ENCODE measurements at regions not wholly inside any gene's neighbourhood (a gene's known extent, or its start where the extent isn't known, plus 50 kb on each side); places are given as distances from the start of the nearest gene placed in this dataset.

DNA sequence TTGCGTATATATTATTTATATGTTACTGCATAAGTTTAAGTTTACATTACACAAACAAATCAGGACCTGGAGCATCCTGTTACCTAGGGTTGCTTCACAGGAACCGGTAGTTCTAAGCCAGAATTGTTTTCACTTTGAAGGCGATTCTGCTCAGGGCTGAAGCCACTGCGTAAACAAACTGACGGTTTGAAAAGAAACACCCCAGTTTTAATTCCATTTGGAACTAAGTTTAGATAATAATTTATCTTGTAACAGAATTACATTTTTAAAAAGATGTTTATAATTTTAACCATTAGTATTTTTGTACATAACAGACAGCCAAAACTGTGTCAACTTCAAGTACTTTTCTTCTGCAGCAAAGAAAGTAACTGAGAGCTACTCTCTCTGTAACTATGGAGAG, 282.1 kb upstream of the LYPLAL1 start:
- TF ChIP-seq, protein P1, sequence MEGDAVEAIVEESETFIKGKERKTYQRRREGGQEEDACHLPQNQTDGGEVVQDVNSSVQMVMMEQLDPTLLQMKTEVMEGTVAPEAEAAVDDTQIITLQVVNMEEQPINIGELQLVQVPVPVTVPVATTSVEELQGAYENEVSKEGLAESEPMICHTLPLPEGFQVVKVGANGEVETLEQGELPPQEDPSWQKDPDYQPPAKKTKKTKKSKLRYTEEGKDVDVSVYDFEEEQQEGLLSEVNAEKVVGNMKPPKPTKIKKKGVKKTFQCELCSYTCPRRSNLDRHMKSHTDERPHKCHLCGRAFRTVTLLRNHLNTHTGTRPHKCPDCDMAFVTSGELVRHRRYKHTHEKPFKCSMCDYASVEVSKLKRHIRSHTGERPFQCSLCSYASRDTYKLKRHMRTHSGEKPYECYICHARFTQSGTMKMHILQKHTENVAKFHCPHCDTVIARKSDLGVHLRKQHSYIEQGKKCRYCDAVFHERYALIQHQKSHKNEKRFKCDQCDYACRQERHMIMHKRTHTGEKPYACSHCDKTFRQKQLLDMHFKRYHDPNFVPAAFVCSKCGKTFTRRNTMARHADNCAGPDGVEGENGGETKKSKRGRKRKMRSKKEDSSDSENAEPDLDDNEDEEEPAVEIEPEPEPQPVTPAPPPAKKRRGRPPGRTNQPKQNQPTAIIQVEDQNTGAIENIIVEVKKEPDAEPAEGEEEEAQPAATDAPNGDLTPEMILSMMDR (IDR thresholded peaks at IDR 0.05; ENCODE audit: insufficient read depth, low read length, poor library complexity, severe bottlenecking) = no peak
- no peak for TF ChIP-seq EZH2phosphoT487 (conservative IDR thresholded peaks at IDR 0.05; ENCODE audit: low read length)
- Histone ChIP-seq H3K4me3 (ENCODE audit: insufficient read depth, low read length, poor library complexity, severe bottlenecking) (no peak overlapping the region), H3F3A (ENCODE audit: insufficient read depth) (no peaks in the 10 kb centered on the region), H3K9me3 (ENCODE audit: insufficient read depth, low read length) (no peaks in the 10 kb centered on the region), H3K36me3 (ENCODE audit: low read length) (no peaks in the 10 kb centered on the region), H4K20me1 (ENCODE audit: low read depth, low read length) (no peaks in the 10 kb centered on the region), H3K9ac (ENCODE audit: low read length) (no peak overlapping the region), H3K27ac (ENCODE audit: low read depth, low read length) (no peak overlapping the region), H3K79me2 (ENCODE audit: insufficient read depth, low read length) (no peaks in the 10 kb centered on the region), H2AFZ (ENCODE audit: low read depth, low read length, severe bottlenecking) (no peak overlapping the region), H3K9me2 (replicated peaks; ENCODE audit: insufficient read depth, low read length) (no peaks in the 10 kb centered on the region), H3K27me3 (ENCODE audit: low read length) (no peaks in the 10 kb centered on the region), H3K4me2 (ENCODE audit: low read depth, low read length, poor library complexity, severe bottlenecking) (no peak overlapping the region)

DNA sequence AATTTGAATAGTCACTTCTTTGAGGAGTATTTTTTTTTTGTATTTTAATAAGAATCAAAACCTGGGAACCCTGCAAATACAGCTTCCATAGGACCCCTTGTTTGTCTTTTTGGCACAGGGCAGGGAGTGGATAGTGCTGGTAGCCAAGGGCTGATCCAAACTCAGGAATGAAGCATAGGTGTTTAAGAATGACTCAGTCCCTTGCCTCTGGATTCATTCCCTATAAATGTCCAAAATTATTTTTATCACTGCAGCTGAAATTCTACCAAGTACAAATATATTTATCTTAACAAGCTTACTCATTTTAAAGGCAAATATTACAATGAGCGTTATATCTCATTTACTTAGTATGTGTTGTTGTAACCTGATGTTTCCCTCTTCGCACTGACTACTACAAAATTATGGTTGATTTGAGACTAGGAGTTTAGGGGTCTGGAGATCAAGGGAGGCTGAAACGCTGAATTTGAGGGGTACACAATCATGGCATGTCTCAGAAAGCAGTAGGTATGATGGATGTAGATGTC, 278.6 kb upstream of the LYPLAL1 start:
- Histone ChIP-seq H3K27ac (ENCODE audit: low read depth, low read length) (no peak overlapping the region), H3K4me2 (ENCODE audit: low read depth, low read length, poor library complexity, severe bottlenecking) (no peak overlapping the region), H3K9me3 (ENCODE audit: insufficient read depth, low read length) (no peaks in the 10 kb centered on the region), H3K27me3 (ENCODE audit: low read length) (no peaks in the 10 kb centered on the region), H2AFZ (ENCODE audit: low read depth, low read length, severe bottlenecking) (no peak overlapping the region), H4K20me1 (ENCODE audit: low read depth, low read length) (no peaks in the 10 kb centered on the region), H3K9ac (ENCODE audit: low read length) (no peak overlapping the region), H3K36me3 (ENCODE audit: low read length) (no peaks in the 10 kb centered on the region), H3K79me2 (ENCODE audit: insufficient read depth, low read length) (no peaks in the 10 kb centered on the region), H3K4me3 (ENCODE audit: insufficient read depth, low read length, poor library complexity, severe bottlenecking) (no peak overlapping the region), H3F3A (ENCODE audit: insufficient read depth) (no peaks in the 10 kb centered on the region), H3K9me2 (replicated peaks; ENCODE audit: insufficient read depth, low read length) (no peaks in the 10 kb centered on the region)
- no peak for TF ChIP-seq EZH2phosphoT487 (conservative IDR thresholded peaks at IDR 0.05; ENCODE audit: low read length)
- TF ChIP-seq, protein P1 (IDR thresholded peaks at IDR 0.05; ENCODE audit: insufficient read depth, low read length, poor library complexity, severe bottlenecking) = no peak

DNA sequence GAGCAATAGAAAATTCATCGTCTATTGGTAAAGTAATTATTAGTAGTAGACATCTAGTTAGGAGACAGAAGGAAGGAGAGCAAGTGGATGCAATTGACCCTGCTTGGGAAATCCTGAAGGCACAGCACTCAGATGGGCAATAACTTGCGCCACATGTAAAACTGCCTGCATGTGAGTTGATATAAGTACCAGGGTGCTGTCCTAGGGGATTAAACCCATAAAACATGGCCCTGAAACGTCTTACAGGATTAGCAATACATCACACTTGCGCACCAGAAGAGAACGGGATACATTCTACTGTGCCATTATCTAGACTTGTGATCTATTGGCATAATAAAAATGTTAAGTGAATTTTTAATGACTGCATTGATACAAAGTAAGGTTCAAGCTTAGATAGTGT, 277.5 kb upstream of the LYPLAL1 start:
- Histone ChIP-seq H3K36me3 (ENCODE audit: low read length) (no peaks in the 10 kb centered on the region), H3K9me2 (replicated peaks; ENCODE audit: insufficient read depth, low read length) (no peaks in the 10 kb centered on the region), H3K4me2 (ENCODE audit: low read depth, low read length, poor library complexity, severe bottlenecking) (no peak overlapping the region), H3K4me3 (ENCODE audit: insufficient read depth, low read length, poor library complexity, severe bottlenecking) (no peak overlapping the region), H4K20me1 (ENCODE audit: low read depth, low read length) (no peaks in the 10 kb centered on the region), H3K9ac (ENCODE audit: low read length) (no peak overlapping the region), H3K27me3 (ENCODE audit: low read length) (no peaks in the 10 kb centered on the region), H3K9me3 (ENCODE audit: insufficient read depth, low read length) (no peaks in the 10 kb centered on the region), H2AFZ (ENCODE audit: low read depth, low read length, severe bottlenecking) (no peak overlapping the region), H3K79me2 (ENCODE audit: insufficient read depth, low read length) (no peaks in the 10 kb centered on the region), H3K27ac (ENCODE audit: low read depth, low read length) (no peak overlapping the region), H3F3A (ENCODE audit: insufficient read depth) (no peaks in the 10 kb centered on the region)
- no peak for TF ChIP-seq EZH2phosphoT487 (conservative IDR thresholded peaks at IDR 0.05; ENCODE audit: low read length)
- TF ChIP-seq, protein P1 (IDR thresholded peaks at IDR 0.05; ENCODE audit: insufficient read depth, low read length, poor library complexity, severe bottlenecking) = no peak
